K562 (cell line): ENCODE measurements at regions not wholly inside any gene's neighbourhood (a gene's known extent, or its start where the extent isn't known, plus 50 kb on each side); places are given as distances from the start of the nearest gene placed in this dataset.

ENCODE experiments used
- ATAC-seq: fragments of 200-7000 bp; cut with Tn5 transposase; 3 replicates; pipeline ENCODE4 v1.9.1; 2020; ENCODE audit warnings: moderate library complexity
- BruUV-seq: library from RNA; stranded (reverse); fragments of 400-500 nt; replicated peaks from 2 replicates; lab custom pipeline; 2021; lab: Mats Ljungman, UMichigan
- CTCF ChIA-PET: fragments of 300-600 bp; formaldehyde crosslinking; extraction: SDS; loops from one replicate; lab custom pipeline; 2021; ENCODE audit warnings: low intra/inter-chr PET ratio; lab: Yijun Ruan, JAX
- POLR2A ChIA-PET: fragments of 300-600, 350-650 bp; sonication (Branson Sonifier 250); formaldehyde crosslinking; extraction: SDS; loops from one replicate; lab custom pipeline; 2021; ENCODE audit warnings: antibody characterized with exemption, inconsistent platforms; lab: Yijun Ruan, JAX
- DNase-seq, 4 experiments: peaks; one replicate each; pipeline versions ENCODE4 v3.0.0 to v3.0.0-alpha.2; 2011 to 2018; ENCODE audit warnings: low spot score in 3 of 4, mixed read lengths in 3 of 4; ENCODE audit errors: extremely low read depth in 1 of 4
- FAIRE-seq: peaks from 2 replicates; lab custom pipeline; 2011; peaks lifted over from hg19 to GRCh38; lab: Jason Lieb, UNC
- H2AFZ ChIP-seq: 2 replicates; pipeline ENCODE4 v1.6.0; 2011; ENCODE audit warnings: low read depth, low read length, control low read depth, inconsistent platforms
- H3K27ac ChIP-seq: fragments of 200-600 bp; 3 replicates; pipeline ENCODE4 v1.8.0; 2011; ENCODE audit warnings: low read depth, mild to moderate bottlenecking, control low read depth, inconsistent platforms, low read length, moderate library complexity, mixed read lengths; ENCODE audit errors: extremely low read depth
- H3K27me3 ChIP-seq, 2 experiments: fragments of 300-600 bp in 1 of 2; 2 replicates in 1 of 2; 3 replicates in 1 of 2; pipeline versions ENCODE4 v1.6.0 to v1.8.0; 2011; ENCODE audit warnings: inconsistent platforms in 2 of 2, low read length in 2 of 2, mild to moderate bottlenecking in 1 of 2, mixed read lengths in 1 of 2, moderate library complexity in 1 of 2; ENCODE audit not compliant: control insufficient read depth in 2 of 2, insufficient read depth in 2 of 2
- H3K36me3 ChIP-seq: fragments of 300-600 bp; 3 replicates; pipeline ENCODE4 v1.8.0; 2011; ENCODE audit warnings: mild to moderate bottlenecking, low read length, inconsistent platforms; ENCODE audit not compliant: control insufficient read depth, insufficient read depth
- H3K4me1 ChIP-seq, 2 experiments: fragments of 200-600 bp in 1 of 2; replicated peaks in 1 of 2; 2 replicates in 1 of 2; 3 replicates in 1 of 2; pipeline versions ENCODE4 v1.5.1 to v1.8.0; 2011; ENCODE audit warnings: inconsistent platforms in 2 of 2, low read length in 2 of 2, mild to moderate bottlenecking in 1 of 2, mixed read lengths in 1 of 2, moderate library complexity in 1 of 2; ENCODE audit not compliant: control insufficient read depth in 2 of 2, insufficient read depth in 2 of 2
- H3K4me2 ChIP-seq: 2 replicates; pipeline ENCODE4 v1.6.1; 2011; ENCODE audit warnings: low read length, control low read depth, inconsistent platforms, mixed read lengths; ENCODE audit not compliant: insufficient read depth
- H3K4me3 ChIP-seq: fragments of 200-600 bp; sonication (generic), shearing (Covaris generic); 2 replicates; pipeline ENCODE4 v1.5.1; 2016; ENCODE audit warnings: control low read depth, inconsistent platforms
- H3K79me2 ChIP-seq: fragments of 200-600 bp; 3 replicates; pipeline ENCODE4 v1.8.0; 2011; ENCODE audit warnings: low read length, inconsistent platforms; ENCODE audit not compliant: control insufficient read depth, insufficient read depth
- H3K9ac ChIP-seq, 2 experiments: 2 replicates each; pipeline versions ENCODE4 v1.6.0 to v1.6.1; 2011; ENCODE audit warnings: low read depth in 2 of 2, low read length in 2 of 2, control low read depth in 1 of 2, inconsistent platforms in 1 of 2, mild to moderate bottlenecking in 1 of 2, mixed read lengths in 1 of 2; ENCODE audit not compliant: insufficient read depth in 1 of 2
- H3K9me1 ChIP-seq: one replicate; pipeline ENCODE4 v1.6.0; 2011; ENCODE audit warnings: inconsistent platforms, mild to moderate bottlenecking, low read length, moderate library complexity; ENCODE audit not compliant: control insufficient read depth, insufficient read depth
- H3K9me3 ChIP-seq: replicated peaks from 2 replicates; pipeline ENCODE4 v1.5.1; 2011; ENCODE audit warnings: low read depth, low read length, inconsistent platforms; ENCODE audit not compliant: control insufficient read depth, insufficient read depth
- H4K20me1 ChIP-seq: replicated peaks from 2 replicates; pipeline ENCODE4 v1.6.1; 2011; ENCODE audit warnings: low read length, inconsistent platforms, mixed read lengths; ENCODE audit not compliant: control insufficient read depth, insufficient read depth
- C11orf30 ChIP-seq: fragments of 450-650 bp; IDR thresholded peaks from 2 replicates; pipeline ENCODE4 v1.6.1; 2016; ENCODE audit warnings: low read depth, mild to moderate bottlenecking
- HDAC8 ChIP-seq: fragments of 450-650 bp; IDR thresholded peaks from 2 replicates; pipeline ENCODE4 v1.6.1; 2016; ENCODE audit warnings: mild to moderate bottlenecking, missing genetic modification characterization, moderate library complexity, missing compliant biosample characterization
- HEY1 ChIP-seq: fragments of 250-450 bp; sonication (Bioruptor Pico); IDR thresholded peaks from 2 replicates; pipeline ENCODE4 v1.5.0; 2020; ENCODE audit warnings: mild to moderate bottlenecking, moderate library complexity, borderline replicate concordance
- IRF2 ChIP-seq: sonication (generic); formaldehyde crosslinking; IDR thresholded peaks from 2 replicates; pipeline ENCODE4 v1.8.1; 2022; ENCODE audit warnings: mild to moderate bottlenecking, missing genetic modification reagents
- MAFK ChIP-seq: IDR thresholded peaks from 2 replicates; pipeline ENCODE4 v1.6.1; 2011; ENCODE audit warnings: low read length, improper control_type of control experiment
- MCM5 ChIP-seq: fragments of 450-650 bp; IDR thresholded peaks from 2 replicates; pipeline ENCODE4 v1.6.1; 2016; ENCODE audit warnings: low read depth
- NCOA2 ChIP-seq, 2 experiments: fragments of 450-650 bp; IDR thresholded peaks; 2 replicates each; pipeline ENCODE4 v1.6.1; 2018; ENCODE audit warnings: mild to moderate bottlenecking in 2 of 2, moderate library complexity in 1 of 2; ENCODE audit not compliant: partially characterized antibody in 2 of 2
- RBBP5 ChIP-seq: fragments of 200-600 bp; sonication (generic); IDR thresholded peaks from 2 replicates; pipeline ENCODE4 v1.6.1; 2012; ENCODE audit warnings: borderline replicate concordance, mild to moderate bottlenecking, low read length, control low read depth, inconsistent platforms; ENCODE audit not compliant: insufficient read depth, poor library complexity, severe bottlenecking
- RBFOX2 ChIP-seq: fragments of 200-400 bp; formaldehyde crosslinking; IDR thresholded peaks from 2 replicates; pipeline ENCODE4 v1.6.1; 2017; ENCODE audit warnings: low read depth, mild to moderate bottlenecking, low read length, moderate library complexity
- SNRNP70 ChIP-seq: fragments of 200-400 bp; formaldehyde crosslinking; optimal IDR thresholded peaks from 2 replicates; pipeline ENCODE3; 2017; ENCODE audit warnings: low read depth, low read length
- ZFP30 ChIP-seq: fragments of 250-450 bp; sonication (Bioruptor Pico); IDR thresholded peaks from 2 replicates; pipeline ENCODE4 v1.8.0; 2022; ENCODE audit warnings: moderate library complexity, mild to moderate bottlenecking, inconsistent platforms, borderline replicate concordance
- ZNF778 ChIP-seq: fragments of 450-650 bp; formaldehyde crosslinking; IDR thresholded peaks from 2 replicates; pipeline ENCODE4 v1.4.0; 2020; ENCODE audit warnings: mild to moderate bottlenecking, moderate library complexity
- in situ Hi-C: fragments of 300-500 bp; cut with MboI; formaldehyde crosslinking; loops from 4 replicates; pipeline ENCODE4 v1.15.0; 2018; ENCODE audit warnings: inconsistent platforms, mixed read lengths
- intact Hi-C: fragments of 100-400 bp; cut with micrococcal nuclease; formaldehyde crosslinking; loops from 2 replicates; pipeline ENCODE4 v1.14.2; 2022
- TF ChIP-seq, protein P1 (sequence below): fragments of 250-450 bp; sonication (Bioruptor Pico); IDR thresholded peaks from 2 replicates; pipeline ENCODE4 v1.5.0; 2021; ENCODE audit warnings: mild to moderate bottlenecking, borderline replicate concordance
- TF ChIP-seq, protein P2 (sequence below): fragments of 450-650 bp; IDR thresholded peaks from 2 replicates; pipeline ENCODE4 v1.6.1; 2017; ENCODE audit warnings: antibody characterized with exemption, mild to moderate bottlenecking
- TF ChIP-seq, protein P3 (sequence below): fragments of 250-450 bp; sonication (Bioruptor Pico); IDR thresholded peaks from 2 replicates; pipeline ENCODE4 v1.8.0; 2021; ENCODE audit warnings: moderate library complexity, mild to moderate bottlenecking, inconsistent platforms

DNA sequence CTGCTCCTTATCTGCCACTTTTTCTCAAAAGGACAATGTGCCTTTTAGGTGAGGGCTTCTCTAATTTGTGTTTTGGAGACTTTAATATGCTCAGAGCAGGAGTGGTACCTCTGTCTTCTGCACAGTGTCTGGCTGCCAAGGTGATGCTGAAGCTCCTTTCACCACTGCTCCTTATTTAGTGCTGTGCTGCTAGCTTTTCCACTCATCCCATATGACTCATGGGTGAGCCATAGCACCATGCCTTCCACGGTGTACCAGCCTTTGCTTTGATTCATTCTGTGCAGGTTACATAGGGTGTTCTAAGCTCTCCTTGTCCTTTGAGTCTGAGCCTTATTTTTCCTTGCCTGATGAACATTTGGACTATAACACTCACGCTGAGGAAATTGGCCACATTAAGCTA is 202.4 kb downstream of the ARL6IP6 start (continued):
- TF ChIP-seq, protein P1, sequence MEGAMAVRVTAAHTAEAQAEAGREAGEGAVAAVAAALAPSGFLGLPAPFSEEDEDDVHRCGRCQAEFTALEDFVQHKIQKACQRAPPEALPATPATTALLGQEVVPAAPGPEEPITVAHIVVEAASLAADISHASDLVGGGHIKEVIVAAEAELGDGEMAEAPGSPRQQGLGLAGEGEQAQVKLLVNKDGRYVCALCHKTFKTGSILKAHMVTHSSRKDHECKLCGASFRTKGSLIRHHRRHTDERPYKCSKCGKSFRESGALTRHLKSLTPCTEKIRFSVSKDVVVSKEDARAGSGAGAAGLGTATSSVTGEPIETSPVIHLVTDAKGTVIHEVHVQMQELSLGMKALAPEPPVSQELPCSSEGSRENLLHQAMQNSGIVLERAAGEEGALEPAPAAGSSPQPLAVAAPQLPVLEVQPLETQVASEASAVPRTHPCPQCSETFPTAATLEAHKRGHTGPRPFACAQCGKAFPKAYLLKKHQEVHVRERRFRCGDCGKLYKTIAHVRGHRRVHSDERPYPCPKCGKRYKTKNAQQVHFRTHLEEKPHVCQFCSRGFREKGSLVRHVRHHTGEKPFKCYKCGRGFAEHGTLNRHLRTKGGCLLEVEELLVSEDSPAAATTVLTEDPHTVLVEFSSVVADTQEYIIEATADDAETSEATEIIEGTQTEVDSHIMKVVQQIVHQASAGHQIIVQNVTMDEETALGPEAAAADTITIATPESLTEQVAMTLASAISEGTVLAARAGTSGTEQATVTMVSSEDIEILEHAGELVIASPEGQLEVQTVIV = no peak
- TF ChIP-seq MCM5 = no peak

DNA sequence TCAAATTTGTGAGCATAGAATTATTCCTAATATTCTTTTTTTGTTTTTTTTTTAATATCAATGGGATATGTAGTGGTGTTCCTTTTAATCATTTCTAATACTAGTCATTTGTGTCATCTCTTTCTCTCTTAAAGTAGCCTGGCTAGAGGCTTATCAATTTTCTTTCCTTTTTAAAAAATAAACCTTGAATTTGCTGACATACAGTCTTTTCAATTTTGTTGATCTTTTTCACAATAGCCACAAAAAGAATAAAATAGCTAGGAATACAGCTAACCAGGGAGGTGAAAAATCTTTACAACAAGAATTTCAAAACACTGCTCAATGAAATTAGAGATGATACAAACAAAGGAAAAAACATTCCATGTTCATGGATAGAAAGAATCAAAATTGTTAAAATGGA is 192.6 kb downstream of the ARL6IP6 start:
- in situ Hi-C loops = no loop called here
- Histone ChIP-seq H3K27me3 (no peaks in the 10 kb centered on the region), H4K20me1 (no peaks in the 10 kb centered on the region), H3K4me3 (no peak overlapping the region), H3K27ac (no peak overlapping the region), H3K79me2 (no peaks in the 10 kb centered on the region; the same call in 2 of the 3 replicates), H3K9me1 (no peaks in the 10 kb centered on the region), H3K4me1 (no peaks in the 10 kb centered on the region), H3K4me2 (no peak overlapping the region), H3K9me3 (no peaks in the 10 kb centered on the region), H3K36me3 (no peaks in the 10 kb centered on the region), H3K9ac (no peak overlapping the region), H2AFZ (no peak overlapping the region)
- BruUV-seq = no TSS peak
- ChIA-PET CTCF (no interaction called here), POLR2A (no interaction called here)
- ATAC-seq (no peak), FAIRE-seq (no peak), DNase-seq (no peak)
- intact Hi-C loops = no loop called here
- TF ChIP-seq IRF2 (CRISPR knock-in tag) (no peak), NCOA2 (IDR thresholded peaks at IDR 0.05; ENCODE audit: partially characterized antibody in 2 of 2) (no peak), ZNF778 (CRISPR knock-in tag) (no peak), HDAC8 (tag) (no peak), MAFK (peak; percentile 41; the same call in 1 of the 2 replicates), RBFOX2 (no peak), RBBP5 (no peak), C11orf30 (0 out of 2 replicates have a peak, but pooled peaks have one; percentile 12), HEY1 (CRISPR knock-in tag) (no peak), SNRNP70 (no peak), ZFP30 (CRISPR knock-in tag) (no peak)
- TF ChIP-seq, protein P2, sequence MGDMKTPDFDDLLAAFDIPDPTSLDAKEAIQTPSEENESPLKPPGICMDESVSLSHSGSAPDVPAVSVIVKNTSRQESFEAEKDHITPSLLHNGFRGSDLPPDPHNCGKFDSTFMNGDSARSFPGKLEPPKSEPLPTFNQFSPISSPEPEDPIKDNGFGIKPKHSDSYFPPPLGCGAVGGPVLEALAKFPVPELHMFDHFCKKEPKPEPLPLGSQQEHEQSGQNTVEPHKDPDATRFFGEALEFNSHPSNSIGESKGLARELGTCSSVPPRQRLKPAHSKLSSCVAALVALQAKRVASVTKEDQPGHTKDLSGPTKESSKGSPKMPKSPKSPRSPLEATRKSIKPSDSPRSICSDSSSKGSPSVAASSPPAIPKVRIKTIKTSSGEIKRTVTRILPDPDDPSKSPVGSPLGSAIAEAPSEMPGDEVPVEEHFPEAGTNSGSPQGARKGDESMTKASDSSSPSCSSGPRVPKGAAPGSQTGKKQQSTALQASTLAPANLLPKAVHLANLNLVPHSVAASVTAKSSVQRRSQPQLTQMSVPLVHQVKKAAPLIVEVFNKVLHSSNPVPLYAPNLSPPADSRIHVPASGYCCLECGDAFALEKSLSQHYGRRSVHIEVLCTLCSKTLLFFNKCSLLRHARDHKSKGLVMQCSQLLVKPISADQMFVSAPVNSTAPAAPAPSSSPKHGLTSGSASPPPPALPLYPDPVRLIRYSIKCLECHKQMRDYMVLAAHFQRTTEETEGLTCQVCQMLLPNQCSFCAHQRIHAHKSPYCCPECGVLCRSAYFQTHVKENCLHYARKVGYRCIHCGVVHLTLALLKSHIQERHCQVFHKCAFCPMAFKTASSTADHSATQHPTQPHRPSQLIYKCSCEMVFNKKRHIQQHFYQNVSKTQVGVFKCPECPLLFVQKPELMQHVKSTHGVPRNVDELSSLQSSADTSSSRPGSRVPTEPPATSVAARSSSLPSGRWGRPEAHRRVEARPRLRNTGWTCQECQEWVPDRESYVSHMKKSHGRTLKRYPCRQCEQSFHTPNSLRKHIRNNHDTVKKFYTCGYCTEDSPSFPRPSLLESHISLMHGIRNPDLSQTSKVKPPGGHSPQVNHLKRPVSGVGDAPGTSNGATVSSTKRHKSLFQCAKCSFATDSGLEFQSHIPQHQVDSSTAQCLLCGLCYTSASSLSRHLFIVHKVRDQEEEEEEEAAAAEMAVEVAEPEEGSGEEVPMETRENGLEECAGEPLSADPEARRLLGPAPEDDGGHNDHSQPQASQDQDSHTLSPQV = no peak
- TF ChIP-seq, protein P3, sequence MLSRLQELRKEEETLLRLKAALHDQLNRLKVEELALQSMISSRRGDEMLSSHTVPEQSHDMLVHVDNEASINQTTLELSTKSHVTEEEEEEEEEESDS = no peak
